Colonic mucosa (tissue), 4 donors: ENCODE measurements at regions not wholly inside any gene's neighbourhood (a gene's known extent, or its start where the extent isn't known, plus 50 kb on each side); places are given as distances from the start of the nearest gene placed in this dataset.

Experiments
- DNase-seq: peaks from one replicate; pipeline ENCODE4 v3.0.0-alpha.2; 2020
- H3K27ac ChIP-seq: fragments of 200-600 bp; one replicate; pipeline ENCODE4 v1.8.0; 2021
- H3K27me3 ChIP-seq: fragments of 200-600 bp; one replicate; pipeline ENCODE4 v1.8.0; 2021
- H3K36me3 ChIP-seq: fragments of 200-600 bp; one replicate; pipeline ENCODE4 v1.8.0; 2021
- H3K4me1 ChIP-seq: fragments of 200-600 bp; one replicate; pipeline ENCODE4 v1.8.0; 2021; ENCODE audit warnings: mild to moderate bottlenecking
- H3K4me3 ChIP-seq: fragments of 200-600 bp; one replicate; pipeline ENCODE4 v1.8.0; 2021
- H3K9ac ChIP-seq, 2 donors: one replicate each; pipeline ENCODE4 v1.7.0; 2013; ENCODE audit warnings: control low read depth in 2 of 2, low read depth in 2 of 2, low read length in 2 of 2
- H3K9me3 ChIP-seq: fragments of 200-600 bp; one replicate; pipeline ENCODE4 v1.8.0; 2021
- intact Hi-C: fragments of 100-400 bp; cut with DNase I; formaldehyde crosslinking; loops from one replicate; pipeline ENCODE4 v1.14.1; 2022
- TF ChIP-seq, protein P1 (sequence below): fragments of 200-600 bp; IDR thresholded peaks from one replicate; pipeline ENCODE4 v1.8.0; 2022; ENCODE audit warnings: antibody characterized with exemption, mild to moderate bottlenecking
- donor health status: healthy.
- donor health status: DM: no; HTN: no; CAD: no.
- donor health status: DM: no; HTN: no; CAD: no.

DNA sequence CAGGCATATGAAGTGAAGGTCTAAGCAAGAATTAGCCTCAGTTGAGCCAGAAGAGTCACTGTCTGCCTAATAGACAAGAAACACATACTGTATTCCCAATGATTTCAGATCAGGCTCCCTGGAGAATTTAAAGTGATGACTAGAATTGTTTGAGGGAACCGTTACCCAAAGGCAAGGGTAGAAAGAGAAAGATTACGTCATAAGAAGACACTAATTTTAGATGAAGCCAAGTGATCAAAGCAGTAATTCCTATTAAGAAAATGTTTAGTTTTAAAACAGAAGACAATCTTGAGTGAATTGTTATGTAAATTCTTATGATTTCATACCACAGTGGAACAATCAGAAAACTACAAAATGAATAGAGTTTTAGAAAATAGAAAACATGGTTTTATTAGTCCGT, 194.5 kb upstream of the ARSJ start:
- no peak for DNase-seq
- intact Hi-C loops = no loop called here

DNA sequence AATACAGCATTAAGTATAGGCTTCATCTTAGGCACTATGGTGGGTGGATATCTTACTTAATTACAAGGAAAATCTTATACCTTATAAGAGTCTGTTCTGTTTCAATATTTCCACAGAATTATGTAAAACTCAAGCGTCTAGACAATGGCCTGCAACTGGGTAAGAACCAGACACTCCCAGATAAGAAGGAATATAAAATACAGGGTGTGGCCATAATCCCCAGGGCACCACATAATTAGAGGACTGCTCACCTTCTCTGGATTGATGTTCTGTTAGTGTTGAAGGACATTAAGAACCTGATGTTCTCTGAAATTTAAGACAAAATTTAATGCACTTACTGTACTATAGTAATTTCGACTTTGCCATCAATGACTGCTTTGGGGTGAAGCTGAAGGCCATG, 198.2 kb upstream of the ARSJ start:
- H3K4me3 ChIP-seq = no peak overlapping the region
- H3K27ac ChIP-seq = no peak overlapping the region
- H3K9me3 ChIP-seq = no peaks in the 10 kb centered on the region
- no peaks in the 10 kb centered on the region for H3K4me1 ChIP-seq
- no peak overlapping the region for H3K9ac ChIP-seq
- intact Hi-C loops = no loop called here
- TF ChIP-seq, protein P1, sequence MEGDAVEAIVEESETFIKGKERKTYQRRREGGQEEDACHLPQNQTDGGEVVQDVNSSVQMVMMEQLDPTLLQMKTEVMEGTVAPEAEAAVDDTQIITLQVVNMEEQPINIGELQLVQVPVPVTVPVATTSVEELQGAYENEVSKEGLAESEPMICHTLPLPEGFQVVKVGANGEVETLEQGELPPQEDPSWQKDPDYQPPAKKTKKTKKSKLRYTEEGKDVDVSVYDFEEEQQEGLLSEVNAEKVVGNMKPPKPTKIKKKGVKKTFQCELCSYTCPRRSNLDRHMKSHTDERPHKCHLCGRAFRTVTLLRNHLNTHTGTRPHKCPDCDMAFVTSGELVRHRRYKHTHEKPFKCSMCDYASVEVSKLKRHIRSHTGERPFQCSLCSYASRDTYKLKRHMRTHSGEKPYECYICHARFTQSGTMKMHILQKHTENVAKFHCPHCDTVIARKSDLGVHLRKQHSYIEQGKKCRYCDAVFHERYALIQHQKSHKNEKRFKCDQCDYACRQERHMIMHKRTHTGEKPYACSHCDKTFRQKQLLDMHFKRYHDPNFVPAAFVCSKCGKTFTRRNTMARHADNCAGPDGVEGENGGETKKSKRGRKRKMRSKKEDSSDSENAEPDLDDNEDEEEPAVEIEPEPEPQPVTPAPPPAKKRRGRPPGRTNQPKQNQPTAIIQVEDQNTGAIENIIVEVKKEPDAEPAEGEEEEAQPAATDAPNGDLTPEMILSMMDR = no peak
- DNase-seq = no peak
- H3K36me3 ChIP-seq = no peaks in the 10 kb centered on the region
- no peaks in the 10 kb centered on the region for H3K27me3 ChIP-seq

More for the DNA sequence above, 194.5 kb upstream of the ARSJ start:
- Histone ChIP-seq H3K9me3 (no peaks in the 10 kb centered on the region), H3K9ac (no peak overlapping the region), H3K36me3 (no peaks in the 10 kb centered on the region), H3K4me3 (no peak overlapping the region), H3K27me3 (no peaks in the 10 kb centered on the region), H3K27ac (no peak overlapping the region), H3K4me1 (no peaks in the 10 kb centered on the region)
- TF ChIP-seq, protein P1 = no peak

DNA sequence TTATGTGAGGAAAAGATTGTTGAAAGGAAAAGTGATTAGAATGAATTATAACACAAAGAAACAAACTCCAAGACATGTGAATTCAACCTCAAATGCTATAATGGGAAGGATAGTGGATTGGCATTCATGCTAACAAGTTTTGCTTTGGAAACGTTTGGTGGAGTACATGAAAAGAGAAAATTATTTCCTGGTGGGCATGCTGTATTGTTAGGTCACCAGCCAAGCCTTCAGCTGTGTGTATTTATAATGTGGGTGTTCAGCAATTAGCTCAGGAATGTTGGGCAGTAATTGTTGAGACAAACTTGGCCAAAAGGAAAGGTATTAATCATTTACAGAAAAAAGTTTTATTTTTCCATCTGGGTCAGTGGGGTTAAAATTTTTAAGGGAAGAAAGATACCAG, 198.9 kb upstream of the ARSJ start:
- Histone ChIP-seq H3K9me3 (no peaks in the 10 kb centered on the region), H3K4me1 (no peaks in the 10 kb centered on the region), H3K9ac (no peak overlapping the region), H3K4me3 (no peak overlapping the region), H3K27me3 (no peaks in the 10 kb centered on the region), H3K36me3 (no peaks in the 10 kb centered on the region), H3K27ac (no peak overlapping the region)
- no peak for DNase-seq
- TF ChIP-seq, protein P1 = no peak
- intact Hi-C loops = no loop called here

DNA sequence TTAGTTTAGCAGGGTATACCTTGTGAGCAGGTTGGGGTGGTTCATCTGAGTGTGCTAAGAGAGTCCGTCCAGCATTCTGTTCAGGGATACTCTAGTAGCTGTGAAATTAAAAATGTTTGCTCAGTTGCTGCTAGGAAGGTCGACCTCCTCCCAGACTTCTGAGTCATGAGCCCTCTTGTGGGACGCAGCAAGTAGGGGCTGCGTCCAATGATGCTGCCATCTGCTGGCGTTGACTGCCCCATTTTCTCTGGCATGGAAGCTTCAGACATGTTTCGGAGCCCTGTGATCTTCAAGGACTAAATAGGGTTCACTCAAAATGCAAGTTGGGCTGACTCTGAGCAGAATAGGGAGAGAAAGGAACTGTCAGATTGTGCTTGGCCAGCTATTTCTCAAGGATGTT, 201.0 kb upstream of the ARSJ start:
- TF ChIP-seq, protein P1 = no peak
- Histone ChIP-seq H3K36me3 (no peaks in the 10 kb centered on the region), H3K4me1 (no peaks in the 10 kb centered on the region), H3K9me3 (no peaks in the 10 kb centered on the region), H3K4me3 (no peak overlapping the region), H3K9ac (no peak overlapping the region), H3K27me3 (no peaks in the 10 kb centered on the region), H3K27ac (no peak overlapping the region)
- DNase-seq = peak; percentile 32
- intact Hi-C loops = no loop called here

DNA sequence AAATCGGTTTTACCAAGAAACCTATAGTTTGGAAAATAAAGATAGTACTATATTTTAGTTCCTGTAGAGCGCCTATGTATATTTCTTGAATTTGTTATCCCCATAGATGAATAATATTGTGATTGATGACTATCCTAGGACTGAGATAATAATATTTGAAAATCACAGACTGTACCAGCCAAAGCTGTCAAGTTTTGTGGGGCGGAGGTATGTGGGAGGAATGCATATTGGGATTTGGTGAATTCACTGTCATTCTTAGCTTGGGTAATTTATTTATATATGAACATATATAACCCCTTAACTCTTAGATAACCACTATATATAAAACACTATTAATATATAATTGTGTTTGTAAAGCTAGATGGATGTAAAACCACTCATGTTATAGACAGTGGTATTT, 205.5 kb upstream of the ARSJ start:
- H3K4me3 ChIP-seq = no peak overlapping the region
- intact Hi-C loops = no loop called here
- TF ChIP-seq, protein P1 = no peak
- no peaks in the 10 kb centered on the region for H3K4me1 ChIP-seq
- H3K27me3 ChIP-seq = no peaks in the 10 kb centered on the region
- no peak overlapping the region for H3K9ac ChIP-seq
- H3K27ac ChIP-seq = no peak overlapping the region
- H3K36me3 ChIP-seq = no peaks in the 10 kb centered on the region
- DNase-seq = no peak
- no peaks in the 10 kb centered on the region for H3K9me3 ChIP-seq

DNA sequence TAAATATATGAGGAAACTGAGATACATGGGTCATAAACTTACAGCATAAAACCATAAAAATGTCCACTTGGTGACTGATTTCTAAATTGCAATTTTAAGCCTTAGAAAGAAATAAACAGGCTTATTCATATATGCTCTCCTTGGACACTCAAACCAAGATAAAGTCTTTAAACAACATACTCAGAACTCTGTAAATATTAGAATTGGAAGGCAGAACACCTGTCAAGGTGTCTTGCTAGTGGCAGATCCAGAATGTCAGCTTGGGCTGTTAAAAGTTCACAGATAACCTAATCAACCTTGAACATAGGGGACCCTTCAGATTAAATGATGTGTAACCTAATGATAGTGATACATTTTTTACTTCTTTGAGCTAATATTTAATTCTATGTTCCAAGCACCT, 208.1 kb upstream of the ARSJ start:
- H3K27ac ChIP-seq = no peak overlapping the region
- DNase-seq = no peak
- H3K9ac ChIP-seq = no peak overlapping the region

More for the DNA sequence above, 208.1 kb upstream of the ARSJ start:
- TF ChIP-seq, protein P1 = no peak
- Histone ChIP-seq H3K27me3 (no peaks in the 10 kb centered on the region), H3K36me3 (no peaks in the 10 kb centered on the region), H3K9me3 (no peaks in the 10 kb centered on the region), H3K4me3 (no peak overlapping the region), H3K4me1 (no peaks in the 10 kb centered on the region)
- intact Hi-C loops = no loop called here
